Breast epithelium (tissue), 4 donors: ENCODE measurements at regions not wholly inside any gene's neighbourhood (a gene's known extent, or its start where the extent isn't known, plus 50 kb on each side); places are given as distances from the start of the nearest gene placed in this dataset.

Source experiments
- DNase-seq, 2 donors: peaks; one replicate each; pipeline ENCODE4 v3.0.0-alpha.2; 2019; ENCODE audit warnings: low spot score in 2 of 2
- H3K27ac ChIP-seq, 2 donors: fragments of 200-600 bp; sonication (generic) in 1 of 2; one replicate each; pipeline ENCODE4 v1.5.1; 2016 to 2019; ENCODE audit warnings: mild to moderate bottlenecking in 1 of 2
- H3K27me3 ChIP-seq, 2 donors: fragments of 200-600 bp; sonication (generic) in 1 of 2; one replicate each; pipeline versions ENCODE4 v1.5.1 to v1.6.0; 2017 to 2019; ENCODE audit warnings: control low read depth in 1 of 2, mild to moderate bottlenecking in 1 of 2
- H3K36me3 ChIP-seq: fragments of 200-600 bp; one replicate; pipeline ENCODE4 v1.5.1; 2019
- H3K4me1 ChIP-seq, 2 donors: fragments of 200-600 bp; sonication (generic); one replicate each; pipeline ENCODE4 v1.5.1; 2016 to 2019; ENCODE audit warnings: control low read depth in 1 of 2
- H3K4me3 ChIP-seq, 3 donors: fragments of 200-600 bp; sonication (generic); 1 replicate in 2 of 3; 2 replicates in 1 of 3; pipeline ENCODE4 v1.5.1; 2016 to 2019; ENCODE audit warnings: mild to moderate bottlenecking in 3 of 3, moderate library complexity in 2 of 3
- H3K9me3 ChIP-seq, 2 donors: fragments of 200-600 bp; sonication (generic) in 1 of 2; one replicate each; pipeline ENCODE4 v1.5.1; 2016 to 2019; ENCODE audit warnings: control low read depth in 1 of 2
- POLR2A ChIP-seq: fragments of 450-650 bp; IDR thresholded peaks from one replicate; pipeline ENCODE4 v1.6.1; 2016; ENCODE audit warnings: antibody characterized with exemption, mild to moderate bottlenecking, moderate library complexity
- POLR2AphosphoS5 ChIP-seq, 3 donors: sonication (generic); formaldehyde crosslinking; IDR thresholded peaks; one replicate each; pipeline ENCODE4 v1.6.1; 2017; ENCODE audit warnings: antibody characterized with exemption in 3 of 3
- intact Hi-C: fragments of 100-400 bp; cut with DNase I; formaldehyde crosslinking; loops from one replicate; pipeline ENCODE4 v1.15.1; 2023; ENCODE audit warnings: low total_unique reads
- TF ChIP-seq, protein P1 (sequence below), 3 donors: fragments of 450-650 bp; IDR thresholded peaks; one replicate each; pipeline ENCODE4 v1.5.1; 2016 to 2017; ENCODE audit warnings: antibody characterized with exemption in 3 of 3, mild to moderate bottlenecking in 3 of 3, moderate library complexity in 3 of 3

GRCh38 chr6:165745492-165745891 is 82.5 kb upstream of the PDE10A start:
- Histone ChIP-seq H3K9me3 (no peaks in the 10 kb centered on the region), H3K36me3 (no peaks in the 10 kb centered on the region), H3K27ac (no peak overlapping the region), H3K4me3 (no peak overlapping the region), H3K27me3 (no peaks in the 10 kb centered on the region), H3K4me1 (no peaks in the 10 kb centered on the region)
- TF ChIP-seq POLR2A: no peak
- TF ChIP-seq POLR2AphosphoS5 (IDR thresholded peaks at IDR 0.05): no peak
- TF ChIP-seq, protein P1, sequence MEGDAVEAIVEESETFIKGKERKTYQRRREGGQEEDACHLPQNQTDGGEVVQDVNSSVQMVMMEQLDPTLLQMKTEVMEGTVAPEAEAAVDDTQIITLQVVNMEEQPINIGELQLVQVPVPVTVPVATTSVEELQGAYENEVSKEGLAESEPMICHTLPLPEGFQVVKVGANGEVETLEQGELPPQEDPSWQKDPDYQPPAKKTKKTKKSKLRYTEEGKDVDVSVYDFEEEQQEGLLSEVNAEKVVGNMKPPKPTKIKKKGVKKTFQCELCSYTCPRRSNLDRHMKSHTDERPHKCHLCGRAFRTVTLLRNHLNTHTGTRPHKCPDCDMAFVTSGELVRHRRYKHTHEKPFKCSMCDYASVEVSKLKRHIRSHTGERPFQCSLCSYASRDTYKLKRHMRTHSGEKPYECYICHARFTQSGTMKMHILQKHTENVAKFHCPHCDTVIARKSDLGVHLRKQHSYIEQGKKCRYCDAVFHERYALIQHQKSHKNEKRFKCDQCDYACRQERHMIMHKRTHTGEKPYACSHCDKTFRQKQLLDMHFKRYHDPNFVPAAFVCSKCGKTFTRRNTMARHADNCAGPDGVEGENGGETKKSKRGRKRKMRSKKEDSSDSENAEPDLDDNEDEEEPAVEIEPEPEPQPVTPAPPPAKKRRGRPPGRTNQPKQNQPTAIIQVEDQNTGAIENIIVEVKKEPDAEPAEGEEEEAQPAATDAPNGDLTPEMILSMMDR (IDR thresholded peaks at IDR 0.05): no peak
- no peak for DNase-seq
- intact Hi-C loops: no loop called here

- DNase-seq: no peak
- Histone ChIP-seq H3K27ac (no peak overlapping the region), H3K9me3 (no peaks in the 10 kb centered on the region), H3K27me3 (no peaks in the 10 kb centered on the region), H3K36me3 (no peaks in the 10 kb centered on the region), H3K4me1 (no peaks in the 10 kb centered on the region), H3K4me3 (no peak overlapping the region)
- no peak for TF ChIP-seq POLR2A
- TF ChIP-seq POLR2AphosphoS5 (IDR thresholded peaks at IDR 0.05): no peak
- TF ChIP-seq, protein P1 (IDR thresholded peaks at IDR 0.05): no peak
- intact Hi-C loops: no loop called here
Measured at GRCh38 chr6:165744555-165745228, 81.7 kb upstream of the PDE10A start.

- no peak for DNase-seq
- intact Hi-C loops: no loop called here
- Histone ChIP-seq H3K4me1 (no peaks in the 10 kb centered on the region), H3K27me3 (no peaks in the 10 kb centered on the region), H3K36me3 (no peaks in the 10 kb centered on the region), H3K9me3 (no peaks in the 10 kb centered on the region), H3K27ac (no peak overlapping the region), H3K4me3 (no peak overlapping the region)
- TF ChIP-seq, protein P1 (IDR thresholded peaks at IDR 0.05): no peak
- no peak for TF ChIP-seq POLR2AphosphoS5 (IDR thresholded peaks at IDR 0.05)
- TF ChIP-seq POLR2A: no peak
Measured at GRCh38 chr6:165743366-165743898, 80.4 kb upstream of the PDE10A start.

GRCh38 chr6:165742047-165742446 is 79.0 kb upstream of the PDE10A start:
- Histone ChIP-seq H3K9me3 (no peaks in the 10 kb centered on the region), H3K27ac (no peak overlapping the region), H3K36me3 (no peaks in the 10 kb centered on the region), H3K4me1 (no peaks in the 10 kb centered on the region), H3K27me3 (no peaks in the 10 kb centered on the region), H3K4me3 (no peak overlapping the region)
- DNase-seq: no peak
- no peak for TF ChIP-seq POLR2A
- TF ChIP-seq, protein P1 (IDR thresholded peaks at IDR 0.05): no peak
- no peak for TF ChIP-seq POLR2AphosphoS5 (IDR thresholded peaks at IDR 0.05)
- intact Hi-C loops: no loop called here

- intact Hi-C loops: no loop called here
- Histone ChIP-seq H3K4me3 (no peak overlapping the region), H3K36me3 (no peaks in the 10 kb centered on the region), H3K9me3 (no peaks in the 10 kb centered on the region), H3K27me3 (no peaks in the 10 kb centered on the region), H3K4me1 (no peaks in the 10 kb centered on the region), H3K27ac (no peak overlapping the region)
- no peak for TF ChIP-seq POLR2AphosphoS5 (IDR thresholded peaks at IDR 0.05)
- no peak for TF ChIP-seq POLR2A
- TF ChIP-seq, protein P1 (IDR thresholded peaks at IDR 0.05): no peak
- DNase-seq: no peak
Measured at GRCh38 chr6:165737396-165737795, 74.4 kb upstream of the PDE10A start.
